ENCODE measurements at regions not wholly inside any gene's neighbourhood (a gene's known extent, or its start where the extent isn't known, plus 50 kb on each side); places are given as distances from the start of the nearest gene placed in this dataset.
A peak's percentile ranks its signal among the peaks of the same experiment; 100 is the strongest.

GRCh38 chr13:106110241-106110855 is 425.1 kb downstream of the EFNB2 start:
- no peaks in the 10 kb centered on the region for H4K20me1 ChIP-seq (replicated peaks in 1 of 2; ENCODE audit: control insufficient read depth in 1 of 2, insufficient read depth in 2 of 2, low read length in 2 of 2)
- H3K14ac ChIP-seq (ENCODE audit: insufficient read length), result no peak overlapping the region
- no peak for DNase-seq (ENCODE audit: low read depth in 1 of 2, low spot score in 2 of 2)
- H3K4ac ChIP-seq (replicated peaks; ENCODE audit: insufficient read length, low read depth, low read length), result no peak overlapping the region
- FAIRE-seq, result no peak
- no peak overlapping the region for H3K9ac ChIP-seq (replicated peaks in 1 of 4; ENCODE audit: extremely low read depth in 1 of 4, low read depth in 3 of 4, low read length in 3 of 4)
- H2BK15ac ChIP-seq (ENCODE audit: low read length), result no peak overlapping the region
- WGBS, 2 experiments (ENCODE audit: extremely low coverage in 1 of 2, insufficient coverage in 1 of 2, insufficient read length in 1 of 2, insufficient replicate concordance in 2 of 2, low coverage in 1 of 2, low lambda C conversion rate in 2 of 2, missing lambda C conversion rate in 1 of 2), result 86% methylated on average over 8 of the region's 8 CpGs; no CpG with 5 or more reads in 1 of the 2 experiments
- H3K4me1 ChIP-seq (replicated peaks in 1 of 4; ENCODE audit: control insufficient read depth in 3 of 4, insufficient read depth in 4 of 4, low read length in 3 of 4), result peaks cover 0 to 2% (median 0%) of the 10 kb centered on the region in 4 experiments; a peak in 1 of 7 replicates
- TF ChIP-seq, protein P1, sequence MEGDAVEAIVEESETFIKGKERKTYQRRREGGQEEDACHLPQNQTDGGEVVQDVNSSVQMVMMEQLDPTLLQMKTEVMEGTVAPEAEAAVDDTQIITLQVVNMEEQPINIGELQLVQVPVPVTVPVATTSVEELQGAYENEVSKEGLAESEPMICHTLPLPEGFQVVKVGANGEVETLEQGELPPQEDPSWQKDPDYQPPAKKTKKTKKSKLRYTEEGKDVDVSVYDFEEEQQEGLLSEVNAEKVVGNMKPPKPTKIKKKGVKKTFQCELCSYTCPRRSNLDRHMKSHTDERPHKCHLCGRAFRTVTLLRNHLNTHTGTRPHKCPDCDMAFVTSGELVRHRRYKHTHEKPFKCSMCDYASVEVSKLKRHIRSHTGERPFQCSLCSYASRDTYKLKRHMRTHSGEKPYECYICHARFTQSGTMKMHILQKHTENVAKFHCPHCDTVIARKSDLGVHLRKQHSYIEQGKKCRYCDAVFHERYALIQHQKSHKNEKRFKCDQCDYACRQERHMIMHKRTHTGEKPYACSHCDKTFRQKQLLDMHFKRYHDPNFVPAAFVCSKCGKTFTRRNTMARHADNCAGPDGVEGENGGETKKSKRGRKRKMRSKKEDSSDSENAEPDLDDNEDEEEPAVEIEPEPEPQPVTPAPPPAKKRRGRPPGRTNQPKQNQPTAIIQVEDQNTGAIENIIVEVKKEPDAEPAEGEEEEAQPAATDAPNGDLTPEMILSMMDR (IDR thresholded peaks at IDR 0.05; ENCODE audit: control extremely low read depth in 1 of 3, insufficient read depth in 1 of 3, low read depth in 1 of 3, low read length in 3 of 3), result peak in 1 of 3 experiments; percentile 22; a peak in 1 of 4 replicates
- peak in 1 of 2 experiments; percentile 36; a peak in 1 of 4 replicates for TF ChIP-seq RAD21 (IDR thresholded peaks at IDR 0.05 in 1 of 2, conservative IDR thresholded peaks at IDR 0.05 in 1 of 2; ENCODE audit: low read depth in 2 of 2, low read length in 2 of 2)
- no peak for TF ChIP-seq CTBP2 (IDR thresholded peaks at IDR 0.05; ENCODE audit: borderline replicate concordance, insufficient read depth, insufficient read length, low read length)
- no peak for TF ChIP-seq ZNF274 (IDR thresholded peaks at IDR 0.05; ENCODE audit: borderline replicate concordance, extremely low read depth, low read length)
- POLR2A ChIA-PET (ENCODE audit: partially characterized antibody), result interaction anchor here (1.4 kb wide), 1 partner anchor 10 kb away, joined by 3 read pairs; no protein-coding TSS in a partner anchor
- no peak overlapping the region for H3K23ac ChIP-seq (ENCODE audit: insufficient read length)
- H2BK12ac ChIP-seq (ENCODE audit: low read depth, low read length), result no peak overlapping the region
- H2BK5ac ChIP-seq (ENCODE audit: low read depth, low read length), result no peak overlapping the region
- no peaks in the 10 kb centered on the region for H3K27me3 ChIP-seq (replicated peaks in 1 of 4; ENCODE audit: control insufficient read depth in 3 of 4, extremely low read depth in 1 of 4, insufficient read depth in 3 of 4, low read length in 3 of 4)
- no peak overlapping the region for H4K5ac ChIP-seq (ENCODE audit: insufficient read length, low read depth, low read length)
- no peak overlapping the region for H4K91ac ChIP-seq (replicated peaks; ENCODE audit: insufficient read length, low read length)
- no peak overlapping the region for H2AFZ ChIP-seq (ENCODE audit: low read length)
- no peak overlapping the region for H2BK20ac ChIP-seq (ENCODE audit: low read length)
- no peak overlapping the region for H3K27ac ChIP-seq (ENCODE audit: low read depth, low read length)
- no peak overlapping the region for H3K4me2 ChIP-seq (ENCODE audit: insufficient read depth in 1 of 2, low read depth in 2 of 2, low read length in 2 of 2)
- no peaks in the 10 kb centered on the region for H3K36me3 ChIP-seq (ENCODE audit: control insufficient read depth in 2 of 4, insufficient read depth in 4 of 4, low read length in 3 of 4)
- H3K4me3 ChIP-seq (ENCODE audit: extremely low read depth in 1 of 4, insufficient read depth in 2 of 4, low read depth in 3 of 4, low read length in 4 of 4), result no peak overlapping the region
- no peaks in the 10 kb centered on the region for H3K9me3 ChIP-seq (ENCODE audit: insufficient read depth in 2 of 2, low read depth in 1 of 2, low read length in 1 of 2)
- H2AK5ac ChIP-seq (ENCODE audit: low read depth, low read length), result no peak overlapping the region
- H2BK120ac ChIP-seq (replicated peaks; ENCODE audit: low read depth, low read length), result no peak overlapping the region
- CTCF ChIA-PET (ENCODE audit: partially characterized antibody), result interaction anchor here (0.6 to 1.3 kb wide), 3 partner anchors 38 to 159 kb away, joined by 3 to 4 read pairs (median 4); no protein-coding TSS in a partner anchor
- H3K79me2 ChIP-seq (ENCODE audit: control insufficient read depth in 1 of 2, insufficient read depth in 2 of 2, low read length in 2 of 2), result no peaks in the 10 kb centered on the region
- H4K8ac ChIP-seq (ENCODE audit: extremely low read depth, insufficient read depth, low read length), result no peak overlapping the region
- H3K18ac ChIP-seq (ENCODE audit: extremely low read depth, low read length), result no peak overlapping the region
- no peaks in the 10 kb centered on the region for H3K79me1 ChIP-seq (ENCODE audit: low read depth, low read length)
- H3K23me2 ChIP-seq (ENCODE audit: low read depth, low read length), result no peaks in the 10 kb centered on the region
- H3K56ac ChIP-seq (replicated peaks; ENCODE audit: insufficient read length, low read depth, low read length), result no peak overlapping the region
